ENCODE measurements at regions not wholly inside any gene's neighbourhood (a gene's known extent, or its start where the extent isn't known, plus 50 kb on each side); places are given as distances from the start of the nearest gene placed in this dataset.

GRCh38 chr2:67515056-67515455 lies 117.9 kb downstream of the ETAA1 start:
- TF ChIP-seq ZC3H10 (CRISPR knock-in tag; IDR thresholded peaks at IDR 0.05) (no peak), BACH2 (CRISPR knock-in tag; IDR thresholded peaks at IDR 0.05; ENCODE audit: borderline replicate concordance) (no peak), ZNF8 (CRISPR knock-in tag; IDR thresholded peaks at IDR 0.05) (no peak), POU6F1 (CRISPR knock-in tag; IDR thresholded peaks at IDR 0.05; ENCODE audit: borderline replicate concordance, low read depth) (no peak), TOX (CRISPR knock-in tag; IDR thresholded peaks at IDR 0.05; ENCODE audit: borderline replicate concordance) (no peak), ISL1 (CRISPR knock-in tag; IDR thresholded peaks at IDR 0.05) (no peak), ZFP30 (CRISPR knock-in tag; IDR thresholded peaks at IDR 0.05) (no peak), SNAI2 (CRISPR knock-in tag; IDR thresholded peaks at IDR 0.05) (no peak), ARNTL (CRISPR knock-in tag; IDR thresholded peaks at IDR 0.05; ENCODE audit: borderline replicate concordance, low read depth) (no peak), CSDC2 (CRISPR knock-in tag; IDR thresholded peaks at IDR 0.05) (no peak), ZNF70 (CRISPR knock-in tag; IDR thresholded peaks at IDR 0.05) (no peak), TSHZ2 (CRISPR knock-in tag; IDR thresholded peaks at IDR 0.05) (no peak), TCF4 (CRISPR knock-in tag; IDR thresholded peaks at IDR 0.05; ENCODE audit: borderline replicate concordance) (no peak), RARB (CRISPR knock-in tag; IDR thresholded peaks at IDR 0.05) (no peak)
- no peak for ATAC-seq

GRCh38 chr2:67515538-67515937 lies 118.4 kb downstream of the ETAA1 start:
- ATAC-seq = no peak
- TF ChIP-seq ZFP30 (CRISPR knock-in tag; IDR thresholded peaks at IDR 0.05) (no peak), PPARA (CRISPR knock-in tag; IDR thresholded peaks at IDR 0.05; ENCODE audit: borderline replicate concordance) (no peak), SNAI2 (CRISPR knock-in tag; IDR thresholded peaks at IDR 0.05) (no peak), RARB (CRISPR knock-in tag; IDR thresholded peaks at IDR 0.05) (no peak), CSDC2 (CRISPR knock-in tag; IDR thresholded peaks at IDR 0.05) (no peak), ZNF8 (CRISPR knock-in tag; IDR thresholded peaks at IDR 0.05) (no peak), ZNF565 (CRISPR knock-in tag; conservative IDR thresholded peaks at IDR 0.05; ENCODE audit: low read depth) (no peak), CREB5 (CRISPR knock-in tag; IDR thresholded peaks at IDR 0.05; ENCODE audit: low read depth) (no peak), GLIS3 (CRISPR knock-in tag; IDR thresholded peaks at IDR 0.05) (no peak), ZNF70 (CRISPR knock-in tag; IDR thresholded peaks at IDR 0.05) (no peak), TCF4 (CRISPR knock-in tag; IDR thresholded peaks at IDR 0.05; ENCODE audit: borderline replicate concordance) (no peak), TSHZ2 (CRISPR knock-in tag; IDR thresholded peaks at IDR 0.05) (no peak), ARNTL (CRISPR knock-in tag; IDR thresholded peaks at IDR 0.05; ENCODE audit: borderline replicate concordance, low read depth) (no peak), BACH2 (CRISPR knock-in tag; IDR thresholded peaks at IDR 0.05; ENCODE audit: borderline replicate concordance) (no peak)
- TF ChIP-seq, protein P1, sequence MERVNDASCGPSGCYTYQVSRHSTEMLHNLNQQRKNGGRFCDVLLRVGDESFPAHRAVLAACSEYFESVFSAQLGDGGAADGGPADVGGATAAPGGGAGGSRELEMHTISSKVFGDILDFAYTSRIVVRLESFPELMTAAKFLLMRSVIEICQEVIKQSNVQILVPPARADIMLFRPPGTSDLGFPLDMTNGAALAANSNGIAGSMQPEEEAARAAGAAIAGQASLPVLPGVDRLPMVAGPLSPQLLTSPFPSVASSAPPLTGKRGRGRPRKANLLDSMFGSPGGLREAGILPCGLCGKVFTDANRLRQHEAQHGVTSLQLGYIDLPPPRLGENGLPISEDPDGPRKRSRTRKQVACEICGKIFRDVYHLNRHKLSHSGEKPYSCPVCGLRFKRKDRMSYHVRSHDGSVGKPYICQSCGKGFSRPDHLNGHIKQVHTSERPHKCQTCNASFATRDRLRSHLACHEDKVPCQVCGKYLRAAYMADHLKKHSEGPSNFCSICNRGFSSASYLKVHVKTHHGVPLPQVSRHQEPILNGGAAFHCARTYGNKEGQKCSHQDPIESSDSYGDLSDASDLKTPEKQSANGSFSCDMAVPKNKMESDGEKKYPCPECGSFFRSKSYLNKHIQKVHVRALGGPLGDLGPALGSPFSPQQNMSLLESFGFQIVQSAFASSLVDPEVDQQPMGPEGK (CRISPR knock-in tag; IDR thresholded peaks at IDR 0.05; ENCODE audit: borderline replicate concordance) = no peak
- TF ChIP-seq, protein P2, sequence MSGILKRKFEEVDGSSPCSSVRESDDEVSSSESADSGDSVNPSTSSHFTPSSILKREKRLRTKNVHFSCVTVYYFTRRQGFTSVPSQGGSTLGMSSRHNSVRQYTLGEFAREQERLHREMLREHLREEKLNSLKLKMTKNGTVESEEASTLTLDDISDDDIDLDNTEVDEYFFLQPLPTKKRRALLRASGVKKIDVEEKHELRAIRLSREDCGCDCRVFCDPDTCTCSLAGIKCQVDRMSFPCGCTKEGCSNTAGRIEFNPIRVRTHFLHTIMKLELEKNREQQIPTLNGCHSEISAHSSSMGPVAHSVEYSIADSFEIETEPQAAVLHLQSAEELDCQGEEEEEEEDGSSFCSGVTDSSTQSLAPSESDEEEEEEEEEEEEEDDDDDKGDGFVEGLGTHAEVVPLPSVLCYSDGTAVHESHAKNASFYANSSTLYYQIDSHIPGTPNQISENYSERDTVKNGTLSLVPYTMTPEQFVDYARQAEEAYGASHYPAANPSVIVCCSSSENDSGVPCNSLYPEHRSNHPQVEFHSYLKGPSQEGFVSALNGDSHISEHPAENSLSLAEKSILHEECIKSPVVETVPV (CRISPR knock-in tag; IDR thresholded peaks at IDR 0.05) = no peak
